HG03342 (cell line): ENCODE measurements at regions not wholly inside any gene's neighbourhood (a gene's known extent, or its start where the extent isn't known, plus 50 kb on each side); places are given as distances from the start of the nearest gene placed in this dataset.
A peak's percentile ranks its signal among the peaks of the same experiment; 100 is the strongest.
"Not testable (repeated sequence)": the region's sequence is repeated elsewhere in the genome, so short reads cannot be mapped to it uniquely, and the experiment has no call there.

Experiments used
- ATAC-seq: cut with Tn5 transposase; IDR thresholded peaks from one replicate; pipeline ENCODE4 v1.9.1; 2021; ENCODE audit warnings: mild to moderate bottlenecking, moderate library complexity; ENCODE audit not compliant: unreplicated experiment

DNA sequence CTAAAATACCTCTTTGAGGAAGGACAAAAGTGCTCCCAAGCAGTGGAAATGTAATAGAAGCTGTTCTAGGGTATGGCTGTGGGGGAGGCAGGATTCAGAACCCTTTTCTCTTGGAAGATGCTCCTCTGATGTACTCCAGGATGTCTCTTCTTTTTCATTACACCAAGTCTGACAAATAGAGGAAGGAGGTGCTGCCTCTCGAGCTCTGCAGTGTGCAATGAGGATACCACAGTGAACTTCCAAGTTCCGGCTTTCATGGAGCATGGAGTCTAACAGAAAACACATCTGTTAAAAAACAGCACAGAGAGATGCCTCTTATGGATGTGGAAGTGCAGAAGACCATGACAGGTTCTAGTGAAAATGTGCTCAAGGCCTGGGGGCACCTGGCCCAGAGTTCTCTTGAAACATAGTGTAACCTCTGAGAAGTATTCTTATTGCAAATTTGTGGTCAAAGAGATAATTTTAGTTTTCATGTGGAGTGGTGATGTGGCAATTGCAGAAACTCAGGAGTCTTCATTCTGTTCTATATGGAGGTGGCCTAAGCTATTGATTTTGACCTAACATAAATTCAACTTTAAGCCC, 362.0 kb upstream of the CITED2 start:
- peak; percentile 68 for ATAC-seq

DNA sequence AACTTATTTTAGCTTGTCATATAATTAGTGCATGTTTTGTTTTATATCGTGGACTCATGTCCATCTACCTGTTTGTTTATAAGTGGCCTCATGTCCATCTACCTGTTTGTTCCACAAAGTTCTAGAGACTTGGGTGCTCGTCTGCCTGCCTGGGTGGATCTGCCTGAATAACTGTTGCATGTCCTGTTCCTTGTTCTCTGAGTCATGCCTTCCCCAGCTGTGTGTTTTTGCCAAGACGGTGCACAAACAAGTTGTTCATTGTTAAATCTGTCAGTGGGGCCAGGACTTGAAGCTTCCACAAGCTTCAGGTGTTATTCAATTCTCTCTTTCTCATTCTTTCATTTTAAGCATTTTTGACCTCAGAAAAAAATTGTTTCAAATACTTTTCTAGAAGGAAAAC, 358.0 kb upstream of the CITED2 start:
- ATAC-seq, result no peak

DNA sequence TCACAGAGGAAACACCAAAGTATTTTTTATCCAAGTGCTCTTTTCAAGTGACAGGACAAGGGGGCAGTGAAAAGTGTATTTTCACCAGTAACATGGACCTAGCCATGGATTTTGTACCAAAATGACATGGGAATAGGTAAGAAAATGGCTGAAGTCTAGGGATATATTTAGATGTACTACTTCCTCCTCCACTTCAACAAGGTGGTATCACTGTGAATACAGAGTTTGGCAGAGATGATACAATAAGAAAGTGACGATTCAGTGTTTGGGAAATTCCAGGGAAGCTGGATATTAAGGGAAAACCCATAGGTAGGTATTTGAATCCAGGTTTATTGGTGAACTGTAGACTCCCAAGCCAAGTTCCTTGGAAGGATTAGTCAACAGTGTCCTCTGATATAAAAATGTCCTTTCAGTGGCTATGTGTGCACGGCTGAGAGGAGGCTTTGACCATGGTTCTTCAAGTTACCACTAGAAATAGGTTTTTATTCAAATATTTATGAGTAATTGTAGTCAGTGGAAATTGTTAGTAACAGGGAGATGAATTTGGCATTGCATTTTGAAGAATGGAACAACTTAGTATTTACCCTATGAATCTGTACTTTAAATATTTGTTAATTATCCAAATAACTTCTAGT, 356.0 kb upstream of the CITED2 start:
- no peak for ATAC-seq

DNA sequence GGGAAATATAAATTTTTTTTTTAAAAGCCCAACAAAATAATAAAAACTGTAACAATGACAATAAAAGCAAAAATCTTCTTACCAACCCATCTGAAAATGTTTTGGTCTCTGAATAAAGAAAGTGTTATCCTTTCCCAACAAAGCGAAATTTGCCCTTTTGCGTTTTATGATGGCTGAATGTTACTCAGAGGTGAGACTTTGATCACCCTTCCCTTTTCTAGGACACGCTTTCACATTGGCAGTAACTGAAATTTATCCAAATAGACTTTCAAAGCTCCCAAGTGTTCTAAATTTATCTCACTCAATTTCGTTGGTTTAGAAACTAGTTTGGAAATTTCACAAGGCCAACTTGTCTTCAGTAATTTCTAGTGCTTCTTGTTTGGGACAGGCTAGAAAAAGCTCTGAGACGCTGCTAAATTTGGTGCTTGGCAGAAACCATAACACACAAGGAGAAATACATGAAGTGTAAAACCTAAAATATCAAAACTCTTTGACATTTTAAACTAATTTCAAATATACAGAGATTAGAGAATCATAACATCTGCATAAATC, 354.5 kb upstream of the CITED2 start:
- no peak for ATAC-seq

DNA sequence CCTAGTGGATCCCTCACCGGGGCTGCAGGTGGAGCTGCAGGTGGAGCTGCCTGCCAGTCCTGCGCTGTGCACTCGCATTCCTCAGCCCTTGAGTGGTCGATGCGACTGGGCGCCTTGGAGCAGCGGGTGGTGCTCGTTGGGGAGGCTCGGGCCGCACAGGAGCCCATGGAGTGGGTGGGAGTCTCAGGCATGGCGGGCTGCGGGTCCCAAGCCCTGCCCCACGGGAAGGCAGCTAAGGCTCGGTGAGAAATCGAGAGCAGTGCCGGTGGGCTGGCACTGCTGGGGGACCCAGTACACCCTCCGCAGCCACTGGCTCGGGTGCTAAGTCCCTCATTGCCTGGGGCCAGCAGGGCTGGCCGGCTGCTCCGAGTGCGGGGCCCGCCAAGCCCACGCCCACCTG, 351.8 kb upstream of the CITED2 start:
- ATAC-seq, result not testable (repeated sequence)

DNA sequence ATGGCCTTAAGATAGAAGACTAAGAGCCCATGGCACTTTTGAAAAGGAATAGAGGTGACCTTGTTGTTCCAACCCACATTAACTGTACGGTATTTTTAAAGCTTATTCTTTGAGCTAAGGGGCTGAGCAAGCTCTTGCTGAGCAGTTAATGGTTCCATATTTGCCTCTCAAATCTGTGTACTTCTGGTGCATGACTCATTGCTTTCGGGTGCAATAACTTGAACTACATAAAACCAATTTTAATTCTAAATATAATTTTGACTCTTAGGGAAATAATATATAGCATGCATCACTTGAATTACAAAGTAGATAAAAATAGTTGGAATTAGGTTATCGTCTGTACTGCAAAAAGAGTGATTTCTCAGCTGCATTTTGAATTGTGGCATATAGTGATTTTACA, 348.1 kb upstream of the CITED2 start:
- no peak for ATAC-seq

DNA sequence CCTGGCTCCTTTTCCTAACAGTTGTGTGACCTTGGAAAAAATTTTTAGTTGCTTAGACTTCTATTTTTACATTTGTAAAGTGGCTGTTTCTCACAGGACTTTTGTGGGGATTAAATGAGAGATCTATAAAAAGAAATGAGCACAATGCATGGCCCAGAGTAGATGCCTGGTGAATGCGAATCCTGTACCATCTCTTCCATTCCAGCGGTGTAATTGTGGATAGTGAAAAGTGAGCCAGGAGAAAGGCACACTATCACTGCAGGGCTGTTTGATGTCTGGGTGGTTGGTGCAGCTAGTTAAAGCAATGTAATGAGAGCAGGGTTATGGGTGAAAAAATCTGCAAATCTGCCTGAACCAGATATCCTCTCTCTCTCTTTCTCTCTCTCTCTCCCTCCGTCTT, 347.5 kb upstream of the CITED2 start:
- ATAC-seq, result no peak

DNA sequence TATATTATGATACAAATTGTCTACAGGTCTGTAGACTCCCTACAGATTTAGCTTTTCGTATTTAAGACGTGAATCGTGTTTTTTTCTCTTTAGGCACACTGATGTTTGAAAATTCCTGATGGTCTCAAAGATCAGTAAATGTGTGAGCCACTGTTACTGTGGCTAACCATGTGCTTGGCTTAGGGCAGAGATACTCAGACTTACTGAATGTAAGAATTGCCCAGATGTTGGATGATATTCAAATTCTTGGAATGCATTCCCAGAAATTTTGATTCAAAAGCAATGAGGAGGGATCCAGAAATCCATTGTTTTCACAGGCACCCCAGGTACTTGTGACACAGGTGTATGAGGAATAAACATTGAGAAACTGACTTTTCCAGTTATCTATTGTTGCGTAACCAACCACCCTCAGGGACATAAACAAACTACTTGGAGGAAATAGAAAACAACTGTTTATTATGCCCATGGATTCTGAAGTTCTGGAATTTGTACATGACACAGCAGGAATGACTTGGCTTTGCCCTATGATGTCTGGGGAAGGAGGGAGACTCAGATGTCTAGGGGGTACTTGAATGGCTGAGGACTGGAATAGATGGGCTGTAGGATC, 339.6 kb upstream of the CITED2 start:
- ATAC-seq, result no peak

DNA sequence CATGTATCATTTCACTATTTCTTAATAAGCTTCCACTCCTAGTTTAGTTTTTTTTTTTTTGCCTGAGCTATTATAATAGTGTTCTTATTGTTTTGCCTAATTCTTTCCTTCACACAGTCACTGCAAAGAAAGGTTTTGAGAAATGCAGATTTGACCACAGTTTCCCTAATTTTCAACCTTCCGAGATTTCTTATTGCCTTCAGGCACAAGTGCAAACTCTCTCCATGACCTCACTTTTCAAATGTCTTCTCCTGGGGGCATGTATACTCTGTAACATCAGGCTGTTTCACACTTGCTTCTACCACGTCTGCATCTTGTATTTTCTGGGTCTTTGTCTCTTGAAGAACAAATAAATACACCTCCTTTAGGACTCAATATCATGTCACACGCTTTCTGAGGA, 339.0 kb upstream of the CITED2 start:
- ATAC-seq, result no peak

DNA sequence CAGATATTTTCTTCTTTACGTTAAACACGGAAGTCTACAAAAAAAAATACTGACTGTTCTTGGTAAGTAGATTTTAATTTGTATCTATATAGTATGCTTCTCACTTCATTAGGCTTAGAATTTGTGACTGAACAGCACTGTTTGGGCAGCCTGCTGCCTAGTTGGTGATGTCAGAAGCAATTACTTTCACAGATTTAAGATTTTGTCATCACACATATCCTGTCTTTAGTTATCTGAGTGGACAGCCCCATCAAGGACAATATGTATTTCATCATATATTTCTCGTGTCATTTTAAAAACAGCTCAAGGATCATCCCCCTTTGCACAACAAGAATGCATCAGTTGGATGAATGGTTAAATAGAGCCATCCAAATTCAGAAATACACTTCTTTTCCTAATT, 338.4 kb upstream of the CITED2 start:
- no peak for ATAC-seq

DNA sequence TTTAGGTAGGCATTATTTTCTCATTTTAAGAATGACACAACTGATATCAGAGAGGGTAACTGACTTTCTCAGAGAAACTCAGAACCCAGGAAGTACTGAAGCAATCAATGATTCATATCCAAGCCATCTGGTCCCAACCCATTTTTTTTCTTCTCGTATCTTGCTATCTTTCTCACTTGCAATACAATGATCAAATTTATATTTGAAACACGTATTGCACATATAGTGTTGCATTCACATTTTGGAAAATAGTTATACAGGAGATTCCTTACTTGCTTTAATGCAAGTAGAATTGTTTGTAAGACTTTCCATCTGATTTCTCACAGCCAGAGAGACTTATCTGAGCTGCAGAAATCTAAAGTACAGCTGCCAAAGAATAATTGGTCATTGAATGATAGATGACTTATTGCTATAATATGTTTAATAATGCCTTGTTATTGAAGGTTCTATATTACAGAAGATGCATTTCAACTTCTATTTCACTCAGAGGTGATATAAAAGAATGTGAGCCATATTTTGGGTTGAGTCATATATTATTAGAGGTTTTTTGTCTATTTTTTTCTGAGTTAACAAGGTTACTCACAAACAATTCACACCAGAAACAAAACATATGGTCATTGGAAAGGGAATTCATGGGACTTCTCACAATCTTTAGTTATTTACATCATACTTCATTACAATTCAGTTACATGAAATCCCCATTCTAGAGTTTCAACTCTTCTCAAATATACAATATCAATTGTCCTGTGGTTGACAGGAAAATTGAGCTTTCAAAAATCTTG, 337.5 kb upstream of the CITED2 start:
- no peak for ATAC-seq

DNA sequence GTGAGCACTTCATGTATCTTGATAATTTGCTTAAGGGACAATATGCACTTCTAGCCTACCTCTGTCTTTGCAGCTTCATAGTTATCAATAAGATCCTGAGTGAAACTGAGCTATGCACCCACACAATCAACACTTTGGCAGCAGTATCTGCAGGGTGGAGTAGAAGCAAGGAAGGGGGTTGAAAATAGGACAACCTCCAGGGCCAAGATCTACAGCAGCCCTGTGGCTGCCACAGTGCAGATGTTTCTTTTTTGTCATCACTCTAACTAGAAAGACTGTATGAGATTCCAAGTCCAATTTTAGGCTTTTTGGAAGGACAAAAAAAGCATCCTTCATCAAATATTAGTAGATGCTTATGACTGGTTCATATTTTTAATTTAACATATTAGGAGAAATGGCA, 336.1 kb upstream of the CITED2 start:
- no peak for ATAC-seq

DNA sequence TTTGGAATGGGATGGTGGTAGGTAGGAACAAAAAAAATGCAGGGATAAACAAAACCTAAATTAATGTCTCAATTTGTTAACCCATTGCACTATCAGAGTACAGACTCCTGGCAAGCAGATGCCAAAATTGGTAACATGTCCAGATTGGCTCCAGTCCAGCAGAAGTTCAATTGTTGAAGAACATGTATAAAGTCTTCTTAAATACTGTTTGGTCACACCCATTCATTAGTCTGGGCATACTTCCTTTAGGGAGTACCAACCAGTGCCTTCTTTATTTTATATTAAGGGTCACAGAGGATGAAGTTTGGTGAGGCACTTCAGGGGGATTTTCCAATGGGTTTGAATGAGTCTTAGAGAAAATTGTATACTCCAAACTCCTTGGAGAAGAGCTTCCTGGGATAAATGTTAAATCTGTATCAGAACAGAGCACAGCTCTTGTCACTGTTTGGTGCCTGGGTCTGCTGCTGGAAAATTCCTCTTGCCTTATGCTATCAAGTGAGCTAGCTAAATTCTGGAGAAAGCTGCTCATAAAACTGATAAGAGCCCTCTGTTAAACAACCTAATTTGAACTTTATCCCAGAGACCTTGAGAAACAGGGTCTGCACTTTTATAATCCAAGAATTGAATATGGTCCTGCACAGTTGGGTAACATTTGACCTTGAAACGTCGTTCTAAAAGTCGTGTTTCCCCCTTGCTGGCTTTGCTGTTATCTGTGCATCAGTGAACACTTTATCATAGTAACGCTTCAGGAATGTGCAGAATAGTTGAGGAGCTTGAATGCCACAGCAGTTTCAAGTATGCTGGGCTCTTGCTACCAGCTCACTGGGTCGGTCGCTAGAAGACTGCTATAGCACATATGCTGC, 334.1 kb upstream of the CITED2 start:
- no peak for ATAC-seq

DNA sequence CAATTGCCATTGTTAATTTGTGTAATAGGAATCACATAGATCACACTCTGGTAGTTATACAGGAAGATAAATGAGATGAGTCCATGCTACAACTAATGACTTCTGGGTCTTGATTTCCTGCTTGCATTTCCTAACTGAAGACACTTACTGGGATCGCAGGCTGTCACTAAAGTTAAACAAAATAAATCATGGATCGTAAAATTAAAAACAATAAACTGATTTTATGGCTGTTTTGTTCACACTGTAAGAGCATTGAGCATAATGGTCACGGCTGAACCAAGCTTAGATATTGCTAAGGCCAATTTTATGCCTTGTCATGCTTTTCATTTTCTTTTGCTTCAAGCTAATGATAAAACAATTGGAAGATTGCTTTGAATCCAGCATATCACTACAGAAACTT, 332.5 kb upstream of the CITED2 start:
- no peak for ATAC-seq

DNA sequence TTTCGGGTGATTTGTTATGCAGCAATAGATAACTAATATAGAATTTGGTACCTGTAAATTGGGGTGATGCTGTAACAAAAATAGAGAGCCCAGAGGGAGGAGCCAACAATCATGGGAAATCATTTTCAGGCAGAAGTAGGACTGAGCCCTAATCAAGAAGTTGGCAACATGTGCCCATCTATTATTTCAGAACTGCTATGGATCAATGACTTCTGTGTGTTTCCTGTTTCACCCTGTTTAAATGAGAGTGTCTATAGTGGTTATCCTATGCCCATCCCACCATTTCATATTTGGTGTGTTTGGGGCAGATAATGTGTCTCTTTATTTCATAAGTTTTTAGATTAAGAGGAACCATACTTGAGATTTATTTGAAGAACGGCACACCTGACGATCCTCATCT, 330.8 kb upstream of the CITED2 start:
- ATAC-seq, result no peak

DNA sequence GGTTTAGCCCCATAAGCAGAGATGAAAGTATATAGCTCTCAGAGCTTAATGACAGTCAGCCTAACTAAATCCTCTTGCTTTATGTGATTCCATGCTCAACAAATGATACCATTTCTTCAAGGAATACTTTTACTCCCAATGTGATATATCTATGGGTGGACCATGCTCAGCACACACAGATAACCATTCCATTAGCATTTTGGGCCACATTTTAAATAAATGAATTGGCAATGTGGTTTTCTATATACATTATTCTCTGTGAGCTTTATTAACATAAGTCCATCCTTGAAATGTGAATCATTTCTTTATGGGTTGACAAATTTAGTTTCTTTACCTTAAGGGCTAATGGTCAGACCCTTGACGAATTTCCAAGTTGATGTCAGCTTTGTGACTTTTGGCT, 329.3 kb upstream of the CITED2 start:
- no peak for ATAC-seq

DNA sequence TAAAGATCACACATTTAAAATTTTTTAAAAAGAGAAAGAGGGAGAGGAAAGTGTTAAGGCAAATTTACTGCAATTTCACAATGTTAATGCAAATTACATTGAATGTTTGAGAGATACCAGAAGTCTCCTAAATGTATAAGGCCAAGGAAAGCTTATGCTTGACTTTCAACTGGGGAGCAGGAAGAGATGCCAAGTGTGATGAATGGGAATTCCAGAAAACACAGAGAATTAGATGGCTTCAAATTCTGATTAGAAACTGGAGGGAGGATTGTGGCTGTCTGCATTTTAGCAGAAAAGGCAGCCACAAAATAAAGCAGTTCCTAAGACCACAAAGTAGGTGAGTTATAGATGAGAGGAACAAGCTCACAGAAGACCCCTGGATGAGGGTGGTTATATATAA, 328.3 kb upstream of the CITED2 start:
- ATAC-seq, result no peak

DNA sequence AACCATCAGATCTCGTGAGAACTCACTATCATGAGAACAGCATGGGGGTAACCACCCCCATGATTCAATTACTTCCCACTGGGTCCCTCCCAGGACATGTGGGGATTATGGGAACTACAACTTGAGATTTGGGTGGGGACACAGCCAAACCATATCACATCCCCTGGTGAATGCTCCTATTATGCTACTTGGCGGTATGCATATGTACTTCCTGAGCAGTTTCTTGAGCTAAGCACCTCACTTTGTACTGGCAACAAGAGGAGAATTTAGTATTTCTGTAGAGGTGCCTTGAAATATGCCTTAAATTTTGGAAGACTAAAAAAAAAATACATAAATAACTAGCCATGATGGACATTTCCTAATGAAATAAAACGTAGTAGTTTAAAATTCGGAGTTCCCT, 327.2 kb upstream of the CITED2 start:
- ATAC-seq, result no peak

DNA sequence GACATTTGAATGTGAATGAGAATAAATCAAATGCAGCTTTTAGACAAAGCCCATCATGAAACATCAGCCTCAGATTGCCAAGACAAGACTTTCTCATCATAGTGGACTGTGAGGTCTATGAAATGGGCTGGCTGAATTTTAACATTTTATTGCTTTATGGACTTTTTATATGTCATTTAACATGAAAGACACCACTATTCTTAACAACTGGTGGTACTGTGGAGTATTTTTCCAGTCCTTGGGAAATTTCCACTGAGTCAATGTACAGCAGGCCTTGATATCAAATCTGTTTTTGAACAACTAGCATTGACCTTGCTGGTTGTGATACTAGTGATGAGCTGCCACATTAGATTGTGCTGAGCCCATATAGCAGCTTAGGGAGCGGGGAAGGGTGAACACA, 326.6 kb upstream of the CITED2 start:
- ATAC-seq, result no peak

DNA sequence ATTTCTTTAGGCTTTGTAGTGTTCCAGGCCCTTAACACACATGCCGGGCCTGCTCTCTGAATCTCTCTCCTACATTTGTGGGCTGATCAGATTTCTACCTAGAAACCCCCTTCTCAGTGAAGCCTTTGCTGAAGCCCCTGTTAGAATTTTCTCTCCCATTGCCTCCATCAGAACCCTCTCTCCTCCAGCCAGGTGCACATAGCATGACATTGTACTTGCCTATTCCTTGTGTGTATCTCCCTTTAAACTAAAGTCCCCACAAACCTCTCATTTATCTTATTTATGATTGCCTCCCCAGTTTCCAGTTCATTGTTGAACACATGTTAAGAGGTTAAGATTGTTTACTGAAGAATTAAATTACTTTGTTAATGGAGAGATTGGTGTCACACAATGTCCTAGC, 325.5 kb upstream of the CITED2 start:
- no peak for ATAC-seq

DNA sequence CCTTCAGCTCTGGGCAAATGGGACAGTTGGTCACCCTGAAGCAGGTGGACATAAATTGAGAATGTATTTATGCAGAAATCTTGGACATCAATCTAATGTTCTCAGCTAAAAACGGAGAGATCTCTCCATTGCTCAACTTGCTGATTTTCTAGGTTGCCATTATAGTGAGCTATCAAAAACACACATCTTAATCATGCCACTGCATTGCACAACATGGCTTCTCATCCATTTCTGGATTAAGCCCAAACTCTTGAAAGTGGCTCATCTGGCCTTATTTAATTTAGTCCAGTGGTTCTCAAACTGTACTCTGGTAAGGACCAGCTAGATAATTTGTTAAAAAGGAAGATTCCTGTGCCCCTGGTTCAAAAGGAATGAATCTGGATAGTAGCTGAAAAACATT, 324.9 kb upstream of the CITED2 start:
- ATAC-seq, result no peak
